ENCODE measurements at regions not wholly inside any gene's neighbourhood (a gene's known extent, or its start where the extent isn't known, plus 50 kb on each side); places are given as distances from the start of the nearest gene placed in this dataset.

DNA sequence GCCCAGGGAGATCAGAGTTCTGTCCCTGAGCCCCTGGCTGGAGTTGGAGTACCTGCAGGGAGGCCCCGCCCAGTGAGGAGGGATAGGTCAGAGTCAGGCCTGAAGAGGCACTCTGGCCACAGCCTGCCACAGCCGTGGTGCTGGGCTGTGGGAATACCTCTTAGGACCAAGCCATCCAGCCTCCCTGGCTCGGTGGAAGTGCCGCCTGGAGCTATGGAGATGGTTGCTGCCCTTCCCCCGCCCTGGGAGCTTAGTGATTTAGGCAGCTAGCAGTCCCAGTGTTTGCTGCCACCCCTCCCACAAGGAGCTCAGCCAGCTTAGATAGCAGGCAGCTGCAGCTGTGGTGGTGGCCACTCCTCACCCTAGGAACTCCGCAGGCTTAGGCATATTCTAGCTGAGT, 446.3 kb upstream of the GNPDA2 start (continued):
- TF ChIP-seq ZNF264 (CRISPR knock-in tag; IDR thresholded peaks at IDR 0.05) (no peak), MTERF4 (CRISPR knock-in tag; IDR thresholded peaks at IDR 0.05) (no peak), SMAD9 (CRISPR knock-in tag; IDR thresholded peaks at IDR 0.05) (no peak), SNAPC4 (CRISPR knock-in tag; IDR thresholded peaks at IDR 0.05) (no peak), ZNF75D (CRISPR knock-in tag; IDR thresholded peaks at IDR 0.05; ENCODE audit: borderline replicate concordance) (no peak), SIN3B (IDR thresholded peaks at IDR 0.05; ENCODE audit: low read length) (no peak), NR0B2 (CRISPR knock-in tag; IDR thresholded peaks at IDR 0.05) (no peak), RORA (CRISPR knock-in tag; IDR thresholded peaks at IDR 0.05) (no peak), BATF2 (CRISPR knock-in tag; IDR thresholded peaks at IDR 0.05) (no peak), ZNF558 (CRISPR knock-in tag; IDR thresholded peaks at IDR 0.05; ENCODE audit: borderline replicate concordance) (no peak), CREB1 (IDR thresholded peaks at IDR 0.05) (no peak), CREB1 (CRISPR knock-in tag; IDR thresholded peaks at IDR 0.05) (no peak), FOXK2 (IDR thresholded peaks at IDR 0.05) (no peak), JDP2 (CRISPR knock-in tag; IDR thresholded peaks at IDR 0.05; ENCODE audit: borderline replicate concordance) (no peak)
- TF ChIP-seq, protein P1, sequence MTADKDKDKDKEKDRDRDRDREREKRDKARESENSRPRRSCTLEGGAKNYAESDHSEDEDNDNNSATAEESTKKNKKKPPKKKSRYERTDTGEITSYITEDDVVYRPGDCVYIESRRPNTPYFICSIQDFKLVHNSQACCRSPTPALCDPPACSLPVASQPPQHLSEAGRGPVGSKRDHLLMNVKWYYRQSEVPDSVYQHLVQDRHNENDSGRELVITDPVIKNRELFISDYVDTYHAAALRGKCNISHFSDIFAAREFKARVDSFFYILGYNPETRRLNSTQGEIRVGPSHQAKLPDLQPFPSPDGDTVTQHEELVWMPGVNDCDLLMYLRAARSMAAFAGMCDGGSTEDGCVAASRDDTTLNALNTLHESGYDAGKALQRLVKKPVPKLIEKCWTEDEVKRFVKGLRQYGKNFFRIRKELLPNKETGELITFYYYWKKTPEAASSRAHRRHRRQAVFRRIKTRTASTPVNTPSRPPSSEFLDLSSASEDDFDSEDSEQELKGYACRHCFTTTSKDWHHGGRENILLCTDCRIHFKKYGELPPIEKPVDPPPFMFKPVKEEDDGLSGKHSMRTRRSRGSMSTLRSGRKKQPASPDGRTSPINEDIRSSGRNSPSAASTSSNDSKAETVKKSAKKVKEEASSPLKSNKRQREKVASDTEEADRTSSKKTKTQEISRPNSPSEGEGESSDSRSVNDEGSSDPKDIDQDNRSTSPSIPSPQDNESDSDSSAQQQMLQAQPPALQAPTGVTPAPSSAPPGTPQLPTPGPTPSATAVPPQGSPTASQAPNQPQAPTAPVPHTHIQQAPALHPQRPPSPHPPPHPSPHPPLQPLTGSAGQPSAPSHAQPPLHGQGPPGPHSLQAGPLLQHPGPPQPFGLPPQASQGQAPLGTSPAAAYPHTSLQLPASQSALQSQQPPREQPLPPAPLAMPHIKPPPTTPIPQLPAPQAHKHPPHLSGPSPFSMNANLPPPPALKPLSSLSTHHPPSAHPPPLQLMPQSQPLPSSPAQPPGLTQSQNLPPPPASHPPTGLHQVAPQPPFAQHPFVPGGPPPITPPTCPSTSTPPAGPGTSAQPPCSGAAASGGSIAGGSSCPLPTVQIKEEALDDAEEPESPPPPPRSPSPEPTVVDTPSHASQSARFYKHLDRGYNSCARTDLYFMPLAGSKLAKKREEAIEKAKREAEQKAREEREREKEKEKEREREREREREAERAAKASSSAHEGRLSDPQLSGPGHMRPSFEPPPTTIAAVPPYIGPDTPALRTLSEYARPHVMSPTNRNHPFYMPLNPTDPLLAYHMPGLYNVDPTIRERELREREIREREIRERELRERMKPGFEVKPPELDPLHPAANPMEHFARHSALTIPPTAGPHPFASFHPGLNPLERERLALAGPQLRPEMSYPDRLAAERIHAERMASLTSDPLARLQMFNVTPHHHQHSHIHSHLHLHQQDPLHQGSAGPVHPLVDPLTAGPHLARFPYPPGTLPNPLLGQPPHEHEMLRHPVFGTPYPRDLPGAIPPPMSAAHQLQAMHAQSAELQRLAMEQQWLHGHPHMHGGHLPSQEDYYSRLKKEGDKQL (CRISPR knock-in tag; IDR thresholded peaks at IDR 0.05; ENCODE audit: low read depth) = no peak

All from HepG2 (cell line).